Stomach (tissue), 4 donors: ENCODE measurements at regions not wholly inside any gene's neighbourhood (a gene's known extent, or its start where the extent isn't known, plus 50 kb on each side); places are given as distances from the start of the nearest gene placed in this dataset.

Experiments used
- EP300 ChIP-seq: sonication (generic); formaldehyde crosslinking; IDR thresholded peaks from one replicate; pipeline ENCODE4 v1.6.1; 2017; ENCODE audit warnings: antibody characterized with exemption
- POLR2A ChIP-seq, 4 donors: fragments of 450-650 bp; IDR thresholded peaks; one replicate each; pipeline ENCODE4 v1.6.1; 2016; ENCODE audit warnings: antibody characterized with exemption in 4 of 4, control low read depth in 2 of 4, mild to moderate bottlenecking in 1 of 4, moderate library complexity in 1 of 4
- POLR2AphosphoS5 ChIP-seq, 3 donors: sonication (generic); formaldehyde crosslinking; IDR thresholded peaks; one replicate each; pipeline ENCODE4 v1.6.1; 2016; ENCODE audit warnings: antibody characterized with exemption in 3 of 3
- TF ChIP-seq, protein P1 (sequence below), 7 experiments: fragments of 450-650 bp in 4 of 7; fragments of 200-600 bp in 3 of 7; sonication (generic) in 3 of 7; IDR thresholded peaks; one replicate each; pipeline ENCODE4 v1.5.1; 2016 to 2019; ENCODE audit warnings: antibody characterized with exemption in 7 of 7, control low read depth in 2 of 7, mild to moderate bottlenecking in 1 of 7

GRCh38 chr12:83361475-83361874 lies 674.8 kb downstream of the TMTC2 start:
- TF ChIP-seq, protein P1, sequence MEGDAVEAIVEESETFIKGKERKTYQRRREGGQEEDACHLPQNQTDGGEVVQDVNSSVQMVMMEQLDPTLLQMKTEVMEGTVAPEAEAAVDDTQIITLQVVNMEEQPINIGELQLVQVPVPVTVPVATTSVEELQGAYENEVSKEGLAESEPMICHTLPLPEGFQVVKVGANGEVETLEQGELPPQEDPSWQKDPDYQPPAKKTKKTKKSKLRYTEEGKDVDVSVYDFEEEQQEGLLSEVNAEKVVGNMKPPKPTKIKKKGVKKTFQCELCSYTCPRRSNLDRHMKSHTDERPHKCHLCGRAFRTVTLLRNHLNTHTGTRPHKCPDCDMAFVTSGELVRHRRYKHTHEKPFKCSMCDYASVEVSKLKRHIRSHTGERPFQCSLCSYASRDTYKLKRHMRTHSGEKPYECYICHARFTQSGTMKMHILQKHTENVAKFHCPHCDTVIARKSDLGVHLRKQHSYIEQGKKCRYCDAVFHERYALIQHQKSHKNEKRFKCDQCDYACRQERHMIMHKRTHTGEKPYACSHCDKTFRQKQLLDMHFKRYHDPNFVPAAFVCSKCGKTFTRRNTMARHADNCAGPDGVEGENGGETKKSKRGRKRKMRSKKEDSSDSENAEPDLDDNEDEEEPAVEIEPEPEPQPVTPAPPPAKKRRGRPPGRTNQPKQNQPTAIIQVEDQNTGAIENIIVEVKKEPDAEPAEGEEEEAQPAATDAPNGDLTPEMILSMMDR (IDR thresholded peaks at IDR 0.05) = no peak
- no peak for TF ChIP-seq POLR2A (IDR thresholded peaks at IDR 0.05)
- no peak for TF ChIP-seq POLR2AphosphoS5 (IDR thresholded peaks at IDR 0.05)
- TF ChIP-seq EP300 = no peak
